ENCODE measurements at regions not wholly inside any gene's neighbourhood (a gene's known extent, or its start where the extent isn't known, plus 50 kb on each side); places are given as distances from the start of the nearest gene placed in this dataset.

DNA sequence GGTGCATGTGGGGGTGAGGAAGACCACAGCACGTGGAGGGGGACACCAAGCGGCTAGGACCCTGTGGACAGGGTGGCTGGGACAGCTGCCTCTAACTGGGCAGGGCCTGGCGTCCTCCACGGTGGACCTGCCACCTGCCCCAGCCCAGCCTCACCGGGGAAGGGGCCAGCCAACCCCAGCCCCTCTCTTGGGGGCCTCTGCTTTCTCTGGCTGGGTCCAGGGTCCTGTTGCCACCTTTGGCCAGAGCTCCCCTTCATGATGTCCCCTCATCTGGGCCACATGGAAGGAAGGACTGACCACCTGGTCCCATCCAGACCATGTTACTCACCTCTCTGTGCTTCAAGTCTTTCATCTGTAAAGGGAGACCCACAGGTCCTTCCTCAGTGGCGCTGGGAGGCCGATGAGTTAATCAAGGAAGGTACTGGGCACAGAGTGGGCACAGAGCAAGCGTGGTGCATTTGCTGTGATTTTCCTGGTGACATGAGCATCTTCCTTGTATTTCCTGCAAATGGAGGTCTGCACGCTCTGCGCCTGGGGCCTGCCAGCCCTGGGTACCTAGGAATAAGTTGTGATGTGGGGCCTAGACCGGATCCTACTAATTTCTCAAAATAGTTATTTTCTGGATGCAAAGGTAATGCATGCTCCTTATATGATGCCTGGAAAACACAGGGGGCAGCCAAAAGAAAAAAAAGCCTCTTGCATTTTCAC lies 538.4 kb downstream of the TBC1D22A start:
- TF ChIP-seq GATA2 (IDR thresholded peaks at IDR 0.05; ENCODE audit: low read depth, low read length) (no peak), GATA3 (IDR thresholded peaks at IDR 0.05; ENCODE audit: low read depth, low read length) (no peak)
